ENCODE measurements at regions not wholly inside any gene's neighbourhood (a gene's known extent, or its start where the extent isn't known, plus 50 kb on each side); places are given as distances from the start of the nearest gene placed in this dataset.

- H3K4me3 ChIP-seq = no peak overlapping the region
- H3K36me3 ChIP-seq (ENCODE audit: control insufficient read depth, insufficient read depth, low read length) = no peaks in the 10 kb centered on the region
- H3K9me3 ChIP-seq (replicated peaks; ENCODE audit: control insufficient read depth, insufficient read depth, low read depth, low read length) = no peaks in the 10 kb centered on the region
- 0% methylated on average over 3 of the region's 3 CpGs for WGBS (ENCODE audit: insufficient coverage, low coverage, missing lambda C conversion rate)
- CTCF ChIA-PET (ENCODE audit: low intra/inter-chr PET ratio) = no interaction called here
- no peak overlapping the region for H3K4me2 ChIP-seq (ENCODE audit: insufficient read depth, low read length)
- no peak overlapping the region for H3K27ac ChIP-seq (ENCODE audit: extremely low read depth, low read depth, low read length)
- no peaks in the 10 kb centered on the region for H3K27me3 ChIP-seq (ENCODE audit: control insufficient read depth in 2 of 2, insufficient read depth in 2 of 2, low read length in 2 of 2)
- no peaks in the 10 kb centered on the region for H3K9me1 ChIP-seq (ENCODE audit: control insufficient read depth, insufficient read depth, low read length)
- DNase-seq (ENCODE audit: extremely low read depth in 1 of 4, low spot score in 3 of 4) = no peak
- intact Hi-C loops (cut with micrococcal nuclease) = no loop called here
- BruUV-seq (replicated peaks) = no TSS peak
- H3K79me2 ChIP-seq (ENCODE audit: control insufficient read depth, insufficient read depth, low read length) = no peaks in the 10 kb centered on the region
- in situ Hi-C loops (cut with MboI) = no loop called here
- ATAC-seq = no peak
- POLR2A ChIA-PET = no interaction called here
- no peaks in the 10 kb centered on the region for H4K20me1 ChIP-seq (replicated peaks; ENCODE audit: control insufficient read depth, insufficient read depth, low read length)
- H3K4me1 ChIP-seq (replicated peaks in 1 of 2; ENCODE audit: control insufficient read depth in 2 of 2, insufficient read depth in 2 of 2, low read length in 2 of 2) = no peaks in the 10 kb centered on the region
- H3K9ac ChIP-seq (ENCODE audit: insufficient read depth in 1 of 2, low read depth in 2 of 2, low read length in 2 of 2) = no peak overlapping the region
- FAIRE-seq = no peak
- no peak overlapping the region for H2AFZ ChIP-seq (ENCODE audit: low read depth, low read length)
- no peak for TF ChIP-seq ZNF512 (tag; IDR thresholded peaks at IDR 0.05)
- TF ChIP-seq ZNF146 (CRISPR knock-in tag; IDR thresholded peaks at IDR 0.05; ENCODE audit: unreplicated experiment) = no peak
- TF ChIP-seq HEY1 (CRISPR knock-in tag; IDR thresholded peaks at IDR 0.05; ENCODE audit: borderline replicate concordance) = no peak
- no peak for TF ChIP-seq GTF2B (IDR thresholded peaks at IDR 0.05; ENCODE audit: extremely low read depth, insufficient read length)
- no peak for TF ChIP-seq MGA (IDR thresholded peaks at IDR 0.05)
- no peak for TF ChIP-seq NFYB (IDR thresholded peaks at IDR 0.05; ENCODE audit: extremely low read depth, insufficient read length)
- no peak for TF ChIP-seq ZNF24 (IDR thresholded peaks at IDR 0.05)
- TF ChIP-seq MAFF (IDR thresholded peaks at IDR 0.05; ENCODE audit: low read length) = no peak
- no peak for TF ChIP-seq CREBBP (IDR thresholded peaks at IDR 0.05; ENCODE audit: low read depth, low read length)
- TF ChIP-seq ARID2 (IDR thresholded peaks at IDR 0.05) = no peak
These were observed 321.6 kb upstream of the PITX2 start for GRCh38 chr4:110944501-110944900.
